ENCODE measurements at regions not wholly inside any gene's neighbourhood (a gene's known extent, or its start where the extent isn't known, plus 50 kb on each side); places are given as distances from the start of the nearest gene placed in this dataset.

- no peaks in the 10 kb centered on the region for H3K9me3 ChIP-seq
- WGBS, 2 donors: 79 to 82% methylated on average over 12 of the region's 12 CpGs
- H3K36me3 ChIP-seq: no peaks in the 10 kb centered on the region
- no peak overlapping the region for H3K27ac ChIP-seq
- intact Hi-C loops (cut with DNase I): no loop called here
- H3K4me3 ChIP-seq (replicated peaks in 1 of 3): no peak overlapping the region
- DNase-seq: no peak
- TF ChIP-seq POLR2A (IDR thresholded peaks at IDR 0.05) (no peak), CTCF (IDR thresholded peaks at IDR 0.05) (no peak)
- H3K4me1 ChIP-seq: no peaks in the 10 kb centered on the region
- H3K27me3 ChIP-seq: no peaks in the 10 kb centered on the region
These were observed 413.3 kb upstream of the IRX1 start for GRCh38 chr5:3182133-3182876.

- WGBS, 2 donors: 57 to 63% methylated on average over 18 of the region's 18 CpGs
These were observed 414.0 kb upstream of the IRX1 start for GRCh38 chr5:3181671-3182070.

GRCh38 chr5:3180636-3181035 is 415.0 kb upstream of the IRX1 start:
- WGBS, 2 donors: 86 to 92% methylated on average over 20 of the region's 20 CpGs
- H3K36me3 ChIP-seq: no peaks in the 10 kb centered on the region
- H3K4me3 ChIP-seq (replicated peaks in 1 of 3): no peak overlapping the region
- no peak for DNase-seq
- no peaks in the 10 kb centered on the region for H3K4me1 ChIP-seq
- H3K9me3 ChIP-seq: no peaks in the 10 kb centered on the region
- no peak overlapping the region for H3K27ac ChIP-seq
- TF ChIP-seq CTCF (IDR thresholded peaks at IDR 0.05) (no peak), POLR2A (IDR thresholded peaks at IDR 0.05) (no peak)
- intact Hi-C loops (cut with DNase I): no loop called here
- no peaks in the 10 kb centered on the region for H3K27me3 ChIP-seq

More at GRCh38 chr5:3181671-3182070, 414.0 kb upstream of the IRX1 start:
- H3K4me1 ChIP-seq: no peaks in the 10 kb centered on the region
- no peak overlapping the region for H3K4me3 ChIP-seq (replicated peaks in 1 of 3)
- no peaks in the 10 kb centered on the region for H3K27me3 ChIP-seq
- TF ChIP-seq POLR2A (IDR thresholded peaks at IDR 0.05): no peak
- no peak for DNase-seq
- intact Hi-C loops (cut with DNase I): no loop called here
- H3K36me3 ChIP-seq: no peaks in the 10 kb centered on the region
- no peak overlapping the region for H3K27ac ChIP-seq
- H3K9me3 ChIP-seq: no peaks in the 10 kb centered on the region

GRCh38 chr5:3179220-3179619 is 416.4 kb upstream of the IRX1 start:
- no peak for DNase-seq
- no peaks in the 10 kb centered on the region for H3K9me3 ChIP-seq
- no peaks in the 10 kb centered on the region for H3K27me3 ChIP-seq
- 52 to 56% methylated on average over 4 to 5 of the region's 5 CpGs for WGBS, 2 donors
- intact Hi-C loops (cut with DNase I): no loop called here
- TF ChIP-seq CTCF (IDR thresholded peaks at IDR 0.05): no peak
- no peak for TF ChIP-seq POLR2A (IDR thresholded peaks at IDR 0.05)
- H3K4me3 ChIP-seq (replicated peaks in 1 of 3): no peak overlapping the region
- H3K36me3 ChIP-seq: no peaks in the 10 kb centered on the region
- no peak overlapping the region for H3K27ac ChIP-seq
- H3K4me1 ChIP-seq: no peaks in the 10 kb centered on the region

- Histone ChIP-seq H3K4me3 (replicated peaks in 1 of 3) (no peak overlapping the region), H3K4me1 (no peaks in the 10 kb centered on the region), H3K9me3 (no peaks in the 10 kb centered on the region), H3K36me3 (no peaks in the 10 kb centered on the region), H3K27me3 (no peaks in the 10 kb centered on the region), H3K27ac (no peak overlapping the region)
- WGBS, 2 donors: 94 to 97% methylated on average over 15 of the region's 15 CpGs
- no peak for DNase-seq
- intact Hi-C loops (cut with DNase I): no loop called here
- TF ChIP-seq CTCF (IDR thresholded peaks at IDR 0.05): no peak
- TF ChIP-seq POLR2A (IDR thresholded peaks at IDR 0.05): no peak
These were observed 418.3 kb upstream of the IRX1 start for GRCh38 chr5:3177338-3177737.

All from thyroid gland (tissue), 4 donors.